ENCODE measurements at regions not wholly inside any gene's neighbourhood (a gene's known extent, or its start where the extent isn't known, plus 50 kb on each side); places are given as distances from the start of the nearest gene placed in this dataset.

- no peaks in the 10 kb centered on the region for H3K27me3 ChIP-seq (replicated peaks in 1 of 4; ENCODE audit: control insufficient read depth in 3 of 4, extremely low read depth in 1 of 4, insufficient read depth in 3 of 4, low read length in 3 of 4)
- H2BK15ac ChIP-seq (ENCODE audit: low read length) = no peak overlapping the region
- no peaks in the 10 kb centered on the region for H3K23me2 ChIP-seq (ENCODE audit: low read depth, low read length)
- no peak overlapping the region for H3K4me2 ChIP-seq (ENCODE audit: insufficient read depth in 1 of 2, low read depth in 2 of 2, low read length in 2 of 2)
- no peak for TF ChIP-seq TAF7 (optimal IDR thresholded peaks at IDR 0.05; ENCODE audit: borderline replicate concordance, low read depth, low read length)
- TF ChIP-seq POLR2AphosphoS5 (IDR thresholded peaks at IDR 0.05; ENCODE audit: low read depth, low read length) = no peak
- no peak for TF ChIP-seq ATF2 (IDR thresholded peaks at IDR 0.05; ENCODE audit: low read length)
- TF ChIP-seq MAX (IDR thresholded peaks at IDR 0.05) = no peak
- no peak overlapping the region for H2BK5ac ChIP-seq (ENCODE audit: low read depth, low read length)
- H3K9me3 ChIP-seq (ENCODE audit: insufficient read depth in 2 of 2, low read depth in 1 of 2, low read length in 1 of 2) = no peaks in the 10 kb centered on the region
- H3K14ac ChIP-seq (ENCODE audit: insufficient read length) = no peak overlapping the region
- H3K4me3 ChIP-seq (ENCODE audit: extremely low read depth in 1 of 4, insufficient read depth in 2 of 4, low read depth in 3 of 4, low read length in 4 of 4) = no peak overlapping the region
- H3K9ac ChIP-seq (replicated peaks in 1 of 4; ENCODE audit: extremely low read depth in 1 of 4, low read depth in 3 of 4, low read length in 3 of 4) = no peak overlapping the region
- no peak overlapping the region for H3K23ac ChIP-seq (ENCODE audit: insufficient read length)
- H3K79me2 ChIP-seq (ENCODE audit: control insufficient read depth in 1 of 2, insufficient read depth in 2 of 2, low read length in 2 of 2) = no peaks in the 10 kb centered on the region
- no peak for DNase-seq (ENCODE audit: low read depth in 1 of 2, low spot score in 2 of 2)
- H2BK12ac ChIP-seq (ENCODE audit: low read depth, low read length) = no peak overlapping the region
- H2AFZ ChIP-seq (ENCODE audit: low read length) = no peak overlapping the region
- H3K4ac ChIP-seq (replicated peaks; ENCODE audit: insufficient read length, low read depth, low read length) = no peak overlapping the region
- POLR2A ChIA-PET (ENCODE audit: partially characterized antibody) = no interaction called here
- H4K91ac ChIP-seq (replicated peaks; ENCODE audit: insufficient read length, low read length) = no peak overlapping the region
- CTCF ChIA-PET (ENCODE audit: partially characterized antibody) = no interaction called here
- no peak overlapping the region for H2BK20ac ChIP-seq (ENCODE audit: low read length)
- no peaks in the 10 kb centered on the region for H4K20me1 ChIP-seq (replicated peaks in 1 of 2; ENCODE audit: control insufficient read depth in 1 of 2, insufficient read depth in 2 of 2, low read length in 2 of 2)
- FAIRE-seq = no peak
- no peak overlapping the region for H2BK120ac ChIP-seq (replicated peaks; ENCODE audit: low read depth, low read length)
- no peak overlapping the region for H2AK5ac ChIP-seq (ENCODE audit: low read depth, low read length)
- H3K18ac ChIP-seq (ENCODE audit: extremely low read depth, low read length) = no peak overlapping the region
- no peak overlapping the region for H3K56ac ChIP-seq (replicated peaks; ENCODE audit: insufficient read length, low read depth, low read length)
- no peak overlapping the region for H4K5ac ChIP-seq (ENCODE audit: insufficient read length, low read depth, low read length)
- no peak overlapping the region for H4K8ac ChIP-seq (ENCODE audit: extremely low read depth, insufficient read depth, low read length)
- no peak overlapping the region for H3K27ac ChIP-seq (ENCODE audit: low read depth, low read length)
- H3K79me1 ChIP-seq (ENCODE audit: low read depth, low read length) = no peaks in the 10 kb centered on the region
- 62% methylated on average over 4 of the region's 4 CpGs; no CpG with 5 or more reads in 1 of the 2 experiments for WGBS, 2 experiments (ENCODE audit: extremely low coverage in 1 of 2, insufficient coverage in 1 of 2, insufficient read length in 1 of 2, insufficient replicate concordance in 2 of 2, low coverage in 1 of 2, low lambda C conversion rate in 2 of 2, missing lambda C conversion rate in 1 of 2)
- no peaks in the 10 kb centered on the region for H3K36me3 ChIP-seq (ENCODE audit: control insufficient read depth in 2 of 4, insufficient read depth in 4 of 4, low read length in 3 of 4)
- peaks cover 0 to 4% (median 0%) of the 10 kb centered on the region in 4 experiments; a peak in 1 of 7 replicates for H3K4me1 ChIP-seq (replicated peaks in 1 of 4; ENCODE audit: control insufficient read depth in 3 of 4, insufficient read depth in 4 of 4, low read length in 3 of 4)
These were observed 84.8 kb downstream of the GTPBP8 start for GRCh38 chr3:113075588-113075987.
